GM23248 (cell line): ENCODE measurements at regions not wholly inside any gene's neighbourhood (a gene's known extent, or its start where the extent isn't known, plus 50 kb on each side); places are given as distances from the start of the nearest gene placed in this dataset.

Experiments used
- EZH2 ChIP-seq: fragments of 200-600 bp; sonication (generic); IDR thresholded peaks from 2 replicates; pipeline ENCODE4 v1.6.1; 2018; ENCODE audit warnings: antibody characterized with exemption, mild to moderate bottlenecking; ENCODE audit not compliant: insufficient read depth, poor library complexity, severe bottlenecking
- EZH2phosphoT487 ChIP-seq: fragments of 200-600 bp; sonication (generic); IDR thresholded peaks from 2 replicates; pipeline ENCODE4 v1.6.1; 2018; ENCODE audit warnings: antibody characterized with exemption, moderate library complexity, mild to moderate bottlenecking, low read depth; ENCODE audit not compliant: insufficient read depth

DNA sequence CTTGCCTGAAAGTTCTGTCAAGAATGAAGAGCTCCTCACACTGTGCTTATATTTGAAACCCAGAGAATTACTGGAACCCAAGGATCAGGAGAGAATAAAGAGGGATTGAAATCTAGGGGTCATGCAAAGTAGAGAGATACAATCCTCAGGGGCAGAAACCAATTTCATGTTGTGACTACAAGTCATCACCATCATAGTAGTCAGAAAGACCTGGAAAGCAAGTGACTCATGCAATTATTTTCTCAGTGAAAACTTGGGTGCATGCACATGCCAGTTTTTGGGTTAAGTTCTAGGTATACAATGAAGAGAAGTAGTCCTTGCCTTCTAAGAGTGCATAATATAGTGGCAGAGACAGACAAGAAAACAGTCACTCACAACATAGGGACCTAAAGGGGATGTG is 210.0 kb downstream of the ZC3H11B start:
- TF ChIP-seq EZH2 (no peak), EZH2phosphoT487 (no peak)
